ENCODE measurements at regions not wholly inside any gene's neighbourhood (a gene's known extent, or its start where the extent isn't known, plus 50 kb on each side); places are given as distances from the start of the nearest gene placed in this dataset.

GRCh38 chr6:139927742-139928305 lies 553.4 kb upstream of the CITED2 start:
- no peak for DNase-seq (ENCODE audit: low read depth)

- DNase-seq (ENCODE audit: low read depth), result no peak
Observed at GRCh38 chr6:139927236-139927635, 552.8 kb upstream of the CITED2 start.

- no peak for DNase-seq (ENCODE audit: low read depth)
Observed at GRCh38 chr6:139926711-139927110, 552.3 kb upstream of the CITED2 start.

GRCh38 chr6:139925894-139926641 lies 551.6 kb upstream of the CITED2 start:
- DNase-seq (ENCODE audit: low read depth), result no peak

- no peak for DNase-seq (ENCODE audit: low read depth)
Observed at GRCh38 chr6:139923964-139924475, 549.6 kb upstream of the CITED2 start.

- DNase-seq (ENCODE audit: low read depth), result no peak
Observed at GRCh38 chr6:139922236-139922635, 547.8 kb upstream of the CITED2 start.

- DNase-seq (ENCODE audit: low read depth), result no peak
Observed at GRCh38 chr6:139920776-139921100, 546.3 kb upstream of the CITED2 start.

GRCh38 chr6:139920027-139920775 lies 545.8 kb upstream of the CITED2 start:
- no peak for DNase-seq (ENCODE audit: low read depth)

GRCh38 chr6:139919107-139920026 lies 544.9 kb upstream of the CITED2 start:
- no peak for DNase-seq (ENCODE audit: low read depth)

- no peak for DNase-seq (ENCODE audit: low read depth)
Observed at GRCh38 chr6:139917951-139918630, 543.6 kb upstream of the CITED2 start.

GRCh38 chr6:139914910-139915309 lies 540.5 kb upstream of the CITED2 start:
- DNase-seq (ENCODE audit: low read depth), result no peak

GRCh38 chr6:139912735-139913400 lies 538.4 kb upstream of the CITED2 start:
- no peak for DNase-seq (ENCODE audit: low read depth)

- no peak for DNase-seq (ENCODE audit: low read depth)
Observed at GRCh38 chr6:139909992-139910391, 535.5 kb upstream of the CITED2 start.

- DNase-seq (ENCODE audit: low read depth), result no peak
Observed at GRCh38 chr6:139905404-139906052, 531.1 kb upstream of the CITED2 start.

- no peak for DNase-seq (ENCODE audit: low read depth)
Observed at GRCh38 chr6:139904568-139904967, 530.1 kb upstream of the CITED2 start.

GRCh38 chr6:139904158-139904533 lies 529.7 kb upstream of the CITED2 start:
- no peak for DNase-seq (ENCODE audit: low read depth)

GRCh38 chr6:139903411-139904157 lies 529.1 kb upstream of the CITED2 start:
- no peak for DNase-seq (ENCODE audit: low read depth)

GRCh38 chr6:139895205-139895793 lies 520.9 kb upstream of the CITED2 start:
- DNase-seq (ENCODE audit: low read depth), result no peak

GRCh38 chr6:139894271-139894670 lies 519.8 kb upstream of the CITED2 start:
- DNase-seq (ENCODE audit: low read depth), result no peak

Data from forelimb muscle (tissue), 1 donor.